LHCN-M2 (cell line): ENCODE measurements at regions not wholly inside any gene's neighbourhood (a gene's known extent, or its start where the extent isn't known, plus 50 kb on each side); places are given as distances from the start of the nearest gene placed in this dataset.
A peak's percentile ranks its signal among the peaks of the same experiment; 100 is the strongest.

Experiments
- DNase-seq: peaks from one replicate; pipeline ENCODE4 v3.0.0-alpha.2; 2012; ENCODE audit warnings: low read depth

DNA sequence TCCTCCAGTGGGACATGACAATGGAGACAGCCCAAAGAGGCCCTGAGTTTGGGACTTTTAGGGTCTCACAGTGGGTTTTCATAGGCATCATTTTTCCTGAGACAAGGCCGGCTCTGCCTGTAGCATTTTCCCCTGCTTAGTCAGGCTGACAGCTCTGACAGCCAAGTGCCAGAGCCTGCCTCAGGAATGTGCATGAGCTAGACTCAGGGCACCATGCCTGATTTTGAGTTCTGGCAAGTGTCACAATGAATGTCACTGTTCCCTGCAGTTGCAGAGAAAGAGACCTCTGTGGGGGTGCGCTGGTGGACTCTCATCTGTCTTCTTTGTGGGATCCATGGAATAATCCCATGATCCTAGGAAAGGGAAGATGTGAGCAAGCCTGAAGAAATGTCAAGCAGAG lies 343.3 kb upstream of the TSPY4 start:
- peak; percentile 3 for DNase-seq

DNA sequence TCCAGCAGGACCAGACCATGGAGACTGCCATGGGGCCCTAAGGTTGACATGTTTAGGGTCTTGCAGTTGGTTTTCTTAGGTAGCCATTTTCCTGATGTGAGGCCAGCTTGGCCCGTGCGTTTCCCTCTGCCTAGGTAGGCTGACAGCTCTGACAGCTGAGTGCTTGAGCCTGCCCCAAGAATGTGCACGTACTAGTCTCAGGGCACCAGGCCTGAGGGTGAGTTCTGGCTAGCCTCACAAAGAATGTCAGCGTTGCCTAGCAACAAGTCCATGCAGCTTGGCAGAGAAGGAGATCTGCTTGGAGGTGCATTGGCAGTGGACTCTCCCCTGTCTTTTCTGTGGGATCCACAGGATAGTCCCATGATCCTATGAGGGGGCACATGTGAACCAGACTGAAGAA lies 336.0 kb upstream of the TSPY4 start:
- no peak for DNase-seq

DNA sequence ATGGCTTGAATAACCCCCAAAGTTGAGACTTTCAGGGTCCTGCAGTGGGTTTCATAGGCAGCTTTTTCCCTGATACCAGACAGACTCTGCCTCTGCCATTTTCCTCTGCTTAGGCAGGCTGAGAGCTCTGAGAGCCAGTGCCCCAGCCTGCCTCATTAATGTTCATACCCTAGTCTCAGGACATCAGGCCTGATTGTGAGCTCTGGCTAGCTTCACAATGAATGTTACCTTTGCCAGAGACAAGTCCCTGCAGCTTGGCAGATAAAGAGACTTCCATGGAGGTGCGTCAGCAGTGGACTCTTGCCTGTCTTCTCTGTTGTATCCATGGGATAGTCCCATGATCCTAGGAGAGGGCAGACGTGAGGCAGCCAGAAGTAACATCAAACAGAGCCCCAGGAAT lies 333.5 kb upstream of the TSPY4 start:
- no peak for DNase-seq

DNA sequence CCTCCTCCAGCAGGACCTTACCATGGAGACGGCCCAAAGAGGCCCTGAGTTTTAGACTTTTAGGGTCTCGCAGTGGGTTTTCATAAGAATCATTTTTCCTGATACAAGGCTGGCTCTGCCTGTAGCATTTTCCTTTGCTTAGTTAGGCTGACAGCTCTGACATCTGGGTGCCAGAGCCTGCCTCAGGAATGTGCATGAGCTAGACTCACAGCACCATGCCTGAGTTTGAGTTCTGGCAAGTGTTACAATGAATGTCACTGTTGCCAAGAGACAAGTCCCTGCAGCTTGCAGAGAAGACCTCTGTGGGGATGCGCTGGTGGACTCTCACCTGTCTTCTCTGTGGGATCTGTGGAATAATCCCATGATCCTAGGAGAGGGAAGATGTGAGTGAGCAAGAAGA lies 328.6 kb upstream of the TSPY4 start:
- DNase-seq = no peak

DNA sequence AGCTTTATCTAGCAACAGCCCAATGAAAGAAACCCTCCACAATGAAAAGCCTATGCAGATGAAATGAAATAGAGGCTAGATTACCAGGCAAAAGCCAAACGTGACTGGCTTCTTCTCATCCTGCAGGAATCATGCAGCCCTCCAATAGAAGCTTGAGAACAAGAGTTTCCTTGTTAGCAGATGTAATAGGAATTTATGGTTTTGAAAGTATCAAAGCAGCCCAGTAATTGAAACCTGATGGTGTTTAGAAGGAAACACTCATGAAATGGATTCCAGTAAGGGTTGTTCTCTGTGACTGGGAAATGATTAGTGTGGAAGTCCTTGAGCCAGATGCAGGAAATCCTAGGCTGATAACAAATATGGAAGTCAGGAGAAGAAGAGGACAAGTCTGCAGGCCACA lies 320.3 kb upstream of the TSPY4 start:
- no peak for DNase-seq

DNA sequence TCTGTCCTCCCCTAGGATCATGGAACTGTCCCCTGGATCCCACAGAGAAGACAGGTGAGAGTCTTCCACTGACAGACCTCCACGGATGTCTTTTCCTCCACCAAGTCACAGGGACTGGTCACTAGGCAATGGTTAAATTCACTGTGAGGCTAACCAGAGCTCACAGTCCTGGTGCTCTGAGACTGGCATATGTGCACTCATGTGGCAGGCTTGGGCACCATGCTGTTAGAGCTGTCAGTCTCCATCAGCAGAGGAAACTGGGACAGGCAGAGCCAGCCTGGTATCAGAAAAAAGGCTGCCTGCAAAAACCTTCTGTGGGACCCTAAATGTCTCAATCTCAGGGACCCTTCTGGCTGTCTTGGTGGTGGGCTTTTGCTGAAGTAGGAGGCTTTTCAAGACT lies 318.9 kb upstream of the TSPY4 start:
- DNase-seq = no peak

DNA sequence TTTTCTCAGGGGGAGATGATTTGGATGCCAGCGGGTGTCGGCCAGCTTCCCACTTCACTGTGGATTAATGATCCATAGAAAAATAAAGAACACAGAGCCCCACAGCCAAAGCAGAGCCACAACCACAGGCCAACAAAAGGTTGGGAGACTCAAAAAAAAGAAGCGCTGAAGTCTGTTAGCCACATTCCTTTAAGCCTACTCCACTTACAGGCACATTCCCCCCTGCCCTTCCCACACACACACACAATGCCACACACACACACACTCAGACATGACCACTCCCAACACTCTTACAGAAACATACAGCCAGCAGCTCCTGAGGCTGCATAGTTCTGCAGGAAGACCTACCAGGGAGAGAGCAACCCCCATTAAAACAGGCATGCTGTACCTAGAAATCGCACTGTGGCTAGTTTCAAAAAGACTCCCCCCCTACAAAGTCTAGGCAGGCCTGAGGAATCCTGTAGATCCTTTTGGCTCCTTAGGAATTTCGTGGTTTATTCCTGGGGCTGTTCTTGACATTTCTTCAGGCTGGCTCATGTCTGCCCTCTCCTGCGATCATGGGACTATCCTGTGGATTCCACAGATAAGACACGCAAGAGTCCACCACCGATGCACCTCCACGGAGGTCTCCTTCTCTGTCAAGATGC lies 309.4 kb upstream of the TSPY4 start:
- DNase-seq = peak; percentile 3

DNA sequence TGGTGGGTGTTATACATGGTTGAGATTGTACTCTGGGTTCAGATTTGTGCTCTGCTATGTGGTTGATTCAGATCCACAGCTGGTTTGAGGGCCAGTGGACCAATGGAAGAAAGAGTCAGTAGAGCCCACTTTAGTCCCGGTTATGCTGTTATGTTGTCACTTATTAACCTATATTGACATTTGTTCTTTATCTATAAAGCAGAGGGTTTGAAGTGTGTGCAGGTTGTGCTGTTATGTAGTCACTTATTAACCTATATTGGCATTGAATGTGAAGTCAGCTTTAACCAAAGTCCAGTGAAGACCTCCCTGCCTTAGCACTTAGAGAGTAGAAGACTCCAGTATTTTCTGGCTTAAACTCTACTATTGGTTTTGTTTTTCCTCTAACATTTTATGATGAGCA lies 307.3 kb upstream of the TSPY4 start:
- DNase-seq = no peak

DNA sequence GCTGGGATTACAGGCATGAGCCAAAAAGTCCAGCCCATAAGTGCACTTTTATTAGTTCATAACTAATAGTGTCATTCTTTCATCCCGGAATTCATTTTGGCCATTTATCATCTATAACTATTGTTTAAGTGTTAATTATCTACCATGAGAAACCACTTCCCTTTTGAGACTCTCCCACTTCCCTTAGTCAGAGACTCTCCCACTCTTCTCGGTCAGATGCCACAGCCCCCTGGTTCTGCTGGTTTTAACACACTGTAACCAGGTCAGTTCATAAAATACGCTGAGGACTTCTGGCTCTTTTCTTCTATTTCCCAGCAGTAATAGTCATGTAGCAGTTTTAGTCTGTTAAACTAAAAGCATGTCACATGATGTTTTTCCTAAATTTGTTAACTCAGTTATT lies 303.0 kb upstream of the TSPY4 start:
- no peak for DNase-seq

DNA sequence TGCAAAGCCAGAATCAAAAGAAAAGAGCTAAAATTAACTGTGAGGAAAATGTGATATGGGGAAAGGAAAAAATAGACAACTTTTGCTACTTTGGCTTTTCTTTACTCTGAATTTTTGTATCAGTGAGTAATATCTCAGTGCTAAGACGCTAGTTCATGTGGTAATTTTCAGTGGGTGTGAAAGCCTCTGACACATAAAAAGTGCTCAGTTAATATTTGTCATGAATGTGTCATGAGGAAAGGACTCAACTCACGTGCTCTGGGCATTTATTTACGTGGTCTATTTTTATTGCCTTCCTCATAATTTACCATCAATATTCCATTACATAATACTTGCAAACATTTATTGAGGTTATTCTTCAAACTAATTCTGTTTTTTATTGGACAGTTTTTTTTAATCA lies 302.0 kb upstream of the TSPY4 start:
- peak; percentile 19 for DNase-seq

DNA sequence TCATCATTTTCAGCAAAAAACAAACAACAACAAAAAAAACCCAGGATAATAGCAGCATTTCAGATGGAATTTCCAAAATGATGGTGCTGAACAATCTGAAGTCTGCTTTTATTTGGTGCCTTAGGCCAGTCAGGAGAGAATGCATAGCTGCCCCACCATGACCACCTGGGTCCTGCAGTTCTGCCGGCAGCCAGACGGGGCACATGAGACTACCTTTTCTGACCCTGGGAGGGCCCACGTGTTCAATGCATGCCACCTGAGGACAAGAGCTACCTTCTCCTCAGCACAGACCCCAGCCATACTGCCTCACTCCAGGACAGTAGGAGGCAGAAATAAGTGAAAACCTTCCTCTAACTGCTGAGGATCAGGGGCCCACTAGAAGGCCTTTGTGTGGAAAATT lies 295.8 kb upstream of the TSPY4 start:
- DNase-seq = no peak
